ENCODE measurements at regions not wholly inside any gene's neighbourhood (a gene's known extent, or its start where the extent isn't known, plus 50 kb on each side); places are given as distances from the start of the nearest gene placed in this dataset.

GRCh38 chrX:26908218-26908617 lies 554.9 kb downstream of the PPP4R3C start:
- H3K9ac ChIP-seq (ENCODE audit: low read length), result no peak overlapping the region
- no peaks in the 10 kb centered on the region for H3K4me1 ChIP-seq (ENCODE audit: control insufficient read depth, insufficient read depth, low read length)
- no peaks in the 10 kb centered on the region for H3K36me3 ChIP-seq (ENCODE audit: control insufficient read depth, insufficient read depth, low read length)
- peaks cover 7% of the 10 kb centered on the region for H3K9me3 ChIP-seq (ENCODE audit: control insufficient read depth, insufficient read depth, low read depth, low read length)
- no peak overlapping the region for H3K4me3 ChIP-seq (ENCODE audit: low read depth, low read length)
- H3K27me3 ChIP-seq (ENCODE audit: control insufficient read depth, insufficient read depth, low read length), result no peaks in the 10 kb centered on the region
- H3K27ac ChIP-seq (ENCODE audit: low read depth, low read length), result no peak overlapping the region

- Histone ChIP-seq H3K9ac (ENCODE audit: low read length) (no peak overlapping the region), H3K27me3 (ENCODE audit: control insufficient read depth, insufficient read depth, low read length) (peaks cover 2% of the 10 kb centered on the region; the same call in 1 of the 2 replicates), H3K27ac (ENCODE audit: low read depth, low read length) (no peak overlapping the region), H3K4me1 (ENCODE audit: control insufficient read depth, insufficient read depth, low read length) (0 out of 2 replicates have a peak, but pooled peaks cover 4% of the 10 kb centered on the region), H3K4me3 (ENCODE audit: low read depth, low read length) (no peak overlapping the region), H3K36me3 (ENCODE audit: control insufficient read depth, insufficient read depth, low read length) (no peaks in the 10 kb centered on the region), H3K9me3 (ENCODE audit: control insufficient read depth, insufficient read depth, low read depth, low read length) (peaks cover 2% of the 10 kb centered on the region; the same call in 1 of the 2 replicates)
Observed at GRCh38 chrX:26889574-26889973, 573.6 kb downstream of the PPP4R3C start.

DNA sequence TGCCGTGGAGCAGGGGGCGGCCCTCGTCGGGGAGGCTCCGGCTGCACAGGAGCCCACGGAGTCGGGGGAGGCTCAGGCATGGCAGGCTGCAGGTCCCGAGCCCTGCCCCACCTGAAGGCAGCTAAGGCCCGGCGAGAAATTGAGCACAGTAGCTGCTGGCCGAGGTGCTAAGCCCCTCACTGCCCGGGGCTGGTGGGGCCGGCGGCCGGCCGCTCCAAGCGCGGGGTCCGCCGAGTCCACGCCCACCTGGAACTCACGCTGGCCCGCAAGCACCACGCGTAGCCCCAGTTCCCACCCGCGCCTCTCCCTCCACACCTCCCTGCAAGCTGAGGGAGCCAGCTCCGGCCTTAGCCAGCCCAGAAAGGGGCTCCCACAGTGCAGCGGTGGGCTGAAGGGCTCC lies 589.4 kb downstream of the PPP4R3C start:
- Histone ChIP-seq H3K4me1 (ENCODE audit: control insufficient read depth, insufficient read depth, low read length) (no peaks in the 10 kb centered on the region), H3K36me3 (ENCODE audit: control insufficient read depth, insufficient read depth, low read length) (no peaks in the 10 kb centered on the region), H3K9ac (ENCODE audit: low read length) (no peak overlapping the region), H3K27me3 (ENCODE audit: control insufficient read depth, insufficient read depth, low read length) (no peaks in the 10 kb centered on the region), H3K27ac (ENCODE audit: low read depth, low read length) (no peak overlapping the region), H3K9me3 (ENCODE audit: control insufficient read depth, insufficient read depth, low read depth, low read length) (peaks cover 25% of the 10 kb centered on the region), H3K4me3 (ENCODE audit: low read depth, low read length) (no peak overlapping the region)

GRCh38 chrX:26871967-26872366 lies 591.2 kb downstream of the PPP4R3C start:
- Histone ChIP-seq H3K4me1 (ENCODE audit: control insufficient read depth, insufficient read depth, low read length) (no peaks in the 10 kb centered on the region), H3K27ac (ENCODE audit: low read depth, low read length) (no peak overlapping the region), H3K9me3 (ENCODE audit: control insufficient read depth, insufficient read depth, low read depth, low read length) (peaks cover 25% of the 10 kb centered on the region), H3K27me3 (ENCODE audit: control insufficient read depth, insufficient read depth, low read length) (no peaks in the 10 kb centered on the region), H3K36me3 (ENCODE audit: control insufficient read depth, insufficient read depth, low read length) (no peaks in the 10 kb centered on the region), H3K4me3 (ENCODE audit: low read depth, low read length) (no peak overlapping the region), H3K9ac (ENCODE audit: low read length) (no peak overlapping the region)

- no peaks in the 10 kb centered on the region for H3K27me3 ChIP-seq (ENCODE audit: control insufficient read depth, insufficient read depth, low read length)
- H3K27ac ChIP-seq (ENCODE audit: low read depth, low read length), result no peak overlapping the region
- H3K9ac ChIP-seq (ENCODE audit: low read length), result no peak overlapping the region
- H3K4me3 ChIP-seq (ENCODE audit: low read depth, low read length), result no peak overlapping the region
- H3K36me3 ChIP-seq (ENCODE audit: control insufficient read depth, insufficient read depth, low read length), result no peaks in the 10 kb centered on the region
- no peaks in the 10 kb centered on the region for H3K4me1 ChIP-seq (ENCODE audit: control insufficient read depth, insufficient read depth, low read length)
- H3K9me3 ChIP-seq (ENCODE audit: control insufficient read depth, insufficient read depth, low read depth, low read length), result no peaks in the 10 kb centered on the region
Observed at GRCh38 chrX:26851981-26852380, 611.2 kb downstream of the PPP4R3C start.

- H3K4me1 ChIP-seq (ENCODE audit: control insufficient read depth, insufficient read depth, low read length), result no peaks in the 10 kb centered on the region
- H3K27ac ChIP-seq (ENCODE audit: low read depth, low read length), result no peak overlapping the region
- no peak overlapping the region for H3K4me3 ChIP-seq (ENCODE audit: low read depth, low read length)
- no peaks in the 10 kb centered on the region for H3K9me3 ChIP-seq (ENCODE audit: control insufficient read depth, insufficient read depth, low read depth, low read length)
- no peaks in the 10 kb centered on the region for H3K27me3 ChIP-seq (ENCODE audit: control insufficient read depth, insufficient read depth, low read length)
- no peak overlapping the region for H3K9ac ChIP-seq (ENCODE audit: low read length)
- H3K36me3 ChIP-seq (ENCODE audit: control insufficient read depth, insufficient read depth, low read length), result no peaks in the 10 kb centered on the region
Observed at GRCh38 chrX:26848511-26848910, 614.6 kb downstream of the PPP4R3C start.

DNA sequence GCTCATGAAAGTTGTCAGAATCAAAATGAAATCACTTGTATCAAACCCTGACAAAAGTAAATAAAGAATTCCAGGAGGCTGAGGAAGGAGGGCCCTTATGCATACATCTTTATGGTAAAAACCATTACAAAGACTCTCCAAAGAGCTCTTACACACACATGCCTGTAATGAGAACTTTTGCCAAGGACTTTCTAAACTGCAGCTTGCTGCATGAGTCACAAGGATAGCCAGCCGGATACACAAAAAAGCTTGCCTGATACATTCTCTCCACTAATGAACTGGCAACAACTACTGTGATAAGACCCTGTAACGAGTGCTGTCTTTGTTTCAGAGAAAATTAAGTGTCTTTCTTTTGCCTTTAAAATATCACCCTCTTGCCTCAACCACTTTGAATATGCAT lies 618.1 kb downstream of the PPP4R3C start:
- no peak overlapping the region for H3K4me3 ChIP-seq (ENCODE audit: low read depth, low read length)
- H3K27me3 ChIP-seq (ENCODE audit: control insufficient read depth, insufficient read depth, low read length), result no peaks in the 10 kb centered on the region
- no peak overlapping the region for H3K27ac ChIP-seq (ENCODE audit: low read depth, low read length)
- no peaks in the 10 kb centered on the region for H3K36me3 ChIP-seq (ENCODE audit: control insufficient read depth, insufficient read depth, low read length)
- H3K9me3 ChIP-seq (ENCODE audit: control insufficient read depth, insufficient read depth, low read depth, low read length), result no peaks in the 10 kb centered on the region
- H3K9ac ChIP-seq (ENCODE audit: low read length), result no peak overlapping the region
- no peaks in the 10 kb centered on the region for H3K4me1 ChIP-seq (ENCODE audit: control insufficient read depth, insufficient read depth, low read length)

GRCh38 chrX:26822448-26822847 lies 606.5 kb downstream of the MAGEB5 start:
- Histone ChIP-seq H3K27ac (ENCODE audit: low read depth, low read length) (no peak overlapping the region), H3K4me1 (ENCODE audit: control insufficient read depth, insufficient read depth, low read length) (no peaks in the 10 kb centered on the region), H3K4me3 (ENCODE audit: low read depth, low read length) (no peak overlapping the region), H3K9me3 (ENCODE audit: control insufficient read depth, insufficient read depth, low read depth, low read length) (peaks cover 8% of the 10 kb centered on the region), H3K27me3 (ENCODE audit: control insufficient read depth, insufficient read depth, low read length) (no peaks in the 10 kb centered on the region), H3K36me3 (ENCODE audit: control insufficient read depth, insufficient read depth, low read length) (no peaks in the 10 kb centered on the region), H3K9ac (ENCODE audit: low read length) (no peak overlapping the region)

DNA sequence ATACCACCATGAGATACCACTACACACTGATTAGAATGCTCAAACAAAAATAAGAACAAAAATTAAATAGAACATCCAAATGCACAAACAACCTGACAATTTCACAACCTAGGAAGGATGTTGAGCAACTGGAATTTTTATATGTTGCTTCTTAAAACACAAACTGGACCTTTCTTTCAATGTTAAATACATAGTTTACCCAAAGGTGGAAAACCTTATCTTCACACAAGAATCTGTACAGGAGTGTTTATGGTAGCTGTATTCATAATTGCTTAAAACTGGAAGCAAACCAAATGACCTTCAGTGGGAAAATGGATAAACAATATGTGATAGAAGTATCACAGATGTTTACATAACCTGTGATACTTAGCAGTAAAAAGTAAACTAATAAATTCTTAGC lies 573.8 kb downstream of the MAGEB5 start:
- H3K9ac ChIP-seq (ENCODE audit: low read length), result no peak overlapping the region
- H3K4me3 ChIP-seq (ENCODE audit: low read depth, low read length), result no peak overlapping the region
- no peaks in the 10 kb centered on the region for H3K4me1 ChIP-seq (ENCODE audit: control insufficient read depth, insufficient read depth, low read length)
- no peaks in the 10 kb centered on the region for H3K36me3 ChIP-seq (ENCODE audit: control insufficient read depth, insufficient read depth, low read length)
- no peak overlapping the region for H3K27ac ChIP-seq (ENCODE audit: low read depth, low read length)
- H3K27me3 ChIP-seq (ENCODE audit: control insufficient read depth, insufficient read depth, low read length), result no peaks in the 10 kb centered on the region
- no peaks in the 10 kb centered on the region for H3K9me3 ChIP-seq (ENCODE audit: control insufficient read depth, insufficient read depth, low read depth, low read length)

DNA sequence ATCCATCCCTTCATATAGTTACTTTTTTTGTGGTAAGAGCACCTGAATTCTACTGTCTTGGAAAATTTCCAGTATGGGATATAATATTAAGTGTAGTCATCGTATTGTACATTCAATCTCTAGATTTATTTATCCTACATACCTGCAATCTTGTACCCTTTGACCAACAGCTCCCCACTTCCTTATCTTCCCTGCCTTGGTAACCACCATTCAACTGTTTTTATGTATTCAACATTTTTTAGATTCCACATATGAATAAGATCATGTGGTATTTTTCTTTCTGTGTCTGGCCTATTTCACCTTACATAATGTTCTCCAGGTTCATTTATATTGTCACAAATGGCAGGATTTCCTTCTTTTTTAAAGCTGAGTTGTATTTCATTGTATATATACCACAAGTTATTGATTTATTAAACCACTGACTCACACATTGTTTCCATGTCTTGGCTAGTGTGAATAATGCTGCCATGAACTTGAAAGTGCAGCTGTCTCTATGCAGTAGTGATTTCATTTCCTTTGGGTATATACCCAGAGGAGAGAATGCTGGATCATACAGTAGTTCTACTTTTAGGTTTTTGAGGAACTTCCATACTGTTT lies 572.5 kb downstream of the MAGEB5 start:
- Histone ChIP-seq H3K36me3 (ENCODE audit: control insufficient read depth, insufficient read depth, low read length) (no peaks in the 10 kb centered on the region), H3K4me3 (ENCODE audit: low read depth, low read length) (no peak overlapping the region), H3K27ac (ENCODE audit: low read depth, low read length) (no peak overlapping the region), H3K27me3 (ENCODE audit: control insufficient read depth, insufficient read depth, low read length) (no peaks in the 10 kb centered on the region), H3K4me1 (ENCODE audit: control insufficient read depth, insufficient read depth, low read length) (no peaks in the 10 kb centered on the region), H3K9me3 (ENCODE audit: control insufficient read depth, insufficient read depth, low read depth, low read length) (peaks cover 5% of the 10 kb centered on the region; the same call in 1 of the 2 replicates), H3K9ac (ENCODE audit: low read length) (no peak overlapping the region)

GRCh38 chrX:26783512-26784225 lies 567.7 kb downstream of the MAGEB5 start:
- no peak overlapping the region for H3K9ac ChIP-seq (ENCODE audit: low read length)
- H3K27me3 ChIP-seq (ENCODE audit: control insufficient read depth, insufficient read depth, low read length), result no peaks in the 10 kb centered on the region
- no peaks in the 10 kb centered on the region for H3K4me1 ChIP-seq (ENCODE audit: control insufficient read depth, insufficient read depth, low read length)
- H3K9me3 ChIP-seq (ENCODE audit: control insufficient read depth, insufficient read depth, low read depth, low read length), result peaks cover 21% of the 10 kb centered on the region
- H3K27ac ChIP-seq (ENCODE audit: low read depth, low read length), result no peak overlapping the region
- no peaks in the 10 kb centered on the region for H3K36me3 ChIP-seq (ENCODE audit: control insufficient read depth, insufficient read depth, low read length)
- H3K4me3 ChIP-seq (ENCODE audit: low read depth, low read length), result no peak overlapping the region
